ENCODE measurements at regions not wholly inside any gene's neighbourhood (a gene's known extent, or its start where the extent isn't known, plus 50 kb on each side); places are given as distances from the start of the nearest gene placed in this dataset.

GRCh38 chr6:114398481-114398880 is 55.7 kb upstream of the HS3ST5 start:
- TF ChIP-seq CTCF (IDR thresholded peaks at IDR 0.05 in 2 of 3, conservative IDR thresholded peaks at IDR 0.05 in 1 of 3; ENCODE audit: control insufficient read depth in 2 of 3, extremely low read depth in 1 of 3, insufficient read depth in 1 of 3, low read depth in 3 of 3, low read length in 3 of 3) (no peak), SP1 (IDR thresholded peaks at IDR 0.05; ENCODE audit: low read depth, low read length) (no peak)
